Neural cell (in vitro differentiated cells): ENCODE measurements at regions not wholly inside any gene's neighbourhood (a gene's known extent, or its start where the extent isn't known, plus 50 kb on each side); places are given as distances from the start of the nearest gene placed in this dataset.

Experiments used
- EP300 ChIP-seq: fragments of 450-650 bp; conservative IDR thresholded peaks from 2 replicates; pipeline ENCODE4 v1.6.1; 2014; ENCODE audit warnings: antibody characterized with exemption, mild to moderate bottlenecking, moderate library complexity; ENCODE audit not compliant: poor library complexity, severe bottlenecking
- EZH2 ChIP-seq: fragments of 200-600, 300-800 bp; shearing (Covaris generic), sonication (generic); IDR thresholded peaks from 2 replicates; pipeline ENCODE4 v1.6.1; 2014; ENCODE audit warnings: antibody characterized with exemption, low read length, borderline replicate concordance, mild to moderate bottlenecking; ENCODE audit not compliant: insufficient read depth, poor library complexity, severe bottlenecking
- MXI1 ChIP-seq: fragments of 450-650 bp; conservative IDR thresholded peaks from 2 replicates; pipeline ENCODE4 v1.6.1; 2014; ENCODE audit warnings: antibody characterized with exemption, mild to moderate bottlenecking; ENCODE audit not compliant: poor library complexity, severe bottlenecking
- POLR2AphosphoS5 ChIP-seq: IDR thresholded peaks from 2 replicates; pipeline ENCODE4 v1.6.1; 2012
- RAD21 ChIP-seq: fragments of 450-650 bp; conservative IDR thresholded peaks from 2 replicates; pipeline ENCODE4 v1.6.1; 2014; ENCODE audit warnings: antibody characterized with exemption, mild to moderate bottlenecking, moderate library complexity
- SMC3 ChIP-seq: fragments of 450-650 bp; conservative IDR thresholded peaks from 2 replicates; pipeline ENCODE4 v1.6.1; 2014; ENCODE audit warnings: antibody characterized with exemption, mild to moderate bottlenecking, moderate library complexity; ENCODE audit not compliant: poor library complexity
- TF ChIP-seq, protein P1 (sequence below): fragments of 450-650 bp; IDR thresholded peaks from 2 replicates; pipeline ENCODE4 v1.5.1; 2014; ENCODE audit warnings: antibody characterized with exemption, mild to moderate bottlenecking, moderate library complexity; ENCODE audit not compliant: poor library complexity, severe bottlenecking
- TF ChIP-seq, protein P2 (sequence below): IDR thresholded peaks from 2 replicates; pipeline ENCODE4 v1.6.1; 2012; ENCODE audit warnings: borderline replicate concordance

DNA sequence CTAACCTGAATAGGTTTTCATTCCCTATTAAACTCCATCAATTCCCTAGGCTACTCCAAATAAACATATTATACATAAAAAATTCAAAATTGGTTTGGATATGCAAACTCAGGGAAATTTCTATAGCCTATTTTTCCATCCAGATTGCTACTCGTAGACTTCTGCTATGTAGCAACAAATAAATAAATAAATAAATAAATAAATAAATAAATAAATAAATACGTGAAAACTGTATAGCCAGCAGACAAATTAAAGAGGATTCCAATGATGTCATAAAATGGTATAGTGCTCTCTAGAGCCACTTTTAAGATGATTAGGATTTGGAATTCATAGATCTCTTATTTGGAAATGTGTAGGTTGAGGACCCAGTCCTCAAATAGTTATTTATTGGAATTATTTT, 1193.2 kb upstream of the NUDT12 start:
- TF ChIP-seq EP300 (no peak), MXI1 (no peak), EZH2 (no peak), POLR2AphosphoS5 (no peak), RAD21 (no peak), SMC3 (no peak)
- TF ChIP-seq, protein P1, sequence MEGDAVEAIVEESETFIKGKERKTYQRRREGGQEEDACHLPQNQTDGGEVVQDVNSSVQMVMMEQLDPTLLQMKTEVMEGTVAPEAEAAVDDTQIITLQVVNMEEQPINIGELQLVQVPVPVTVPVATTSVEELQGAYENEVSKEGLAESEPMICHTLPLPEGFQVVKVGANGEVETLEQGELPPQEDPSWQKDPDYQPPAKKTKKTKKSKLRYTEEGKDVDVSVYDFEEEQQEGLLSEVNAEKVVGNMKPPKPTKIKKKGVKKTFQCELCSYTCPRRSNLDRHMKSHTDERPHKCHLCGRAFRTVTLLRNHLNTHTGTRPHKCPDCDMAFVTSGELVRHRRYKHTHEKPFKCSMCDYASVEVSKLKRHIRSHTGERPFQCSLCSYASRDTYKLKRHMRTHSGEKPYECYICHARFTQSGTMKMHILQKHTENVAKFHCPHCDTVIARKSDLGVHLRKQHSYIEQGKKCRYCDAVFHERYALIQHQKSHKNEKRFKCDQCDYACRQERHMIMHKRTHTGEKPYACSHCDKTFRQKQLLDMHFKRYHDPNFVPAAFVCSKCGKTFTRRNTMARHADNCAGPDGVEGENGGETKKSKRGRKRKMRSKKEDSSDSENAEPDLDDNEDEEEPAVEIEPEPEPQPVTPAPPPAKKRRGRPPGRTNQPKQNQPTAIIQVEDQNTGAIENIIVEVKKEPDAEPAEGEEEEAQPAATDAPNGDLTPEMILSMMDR, result no peak
- TF ChIP-seq, protein P2, sequence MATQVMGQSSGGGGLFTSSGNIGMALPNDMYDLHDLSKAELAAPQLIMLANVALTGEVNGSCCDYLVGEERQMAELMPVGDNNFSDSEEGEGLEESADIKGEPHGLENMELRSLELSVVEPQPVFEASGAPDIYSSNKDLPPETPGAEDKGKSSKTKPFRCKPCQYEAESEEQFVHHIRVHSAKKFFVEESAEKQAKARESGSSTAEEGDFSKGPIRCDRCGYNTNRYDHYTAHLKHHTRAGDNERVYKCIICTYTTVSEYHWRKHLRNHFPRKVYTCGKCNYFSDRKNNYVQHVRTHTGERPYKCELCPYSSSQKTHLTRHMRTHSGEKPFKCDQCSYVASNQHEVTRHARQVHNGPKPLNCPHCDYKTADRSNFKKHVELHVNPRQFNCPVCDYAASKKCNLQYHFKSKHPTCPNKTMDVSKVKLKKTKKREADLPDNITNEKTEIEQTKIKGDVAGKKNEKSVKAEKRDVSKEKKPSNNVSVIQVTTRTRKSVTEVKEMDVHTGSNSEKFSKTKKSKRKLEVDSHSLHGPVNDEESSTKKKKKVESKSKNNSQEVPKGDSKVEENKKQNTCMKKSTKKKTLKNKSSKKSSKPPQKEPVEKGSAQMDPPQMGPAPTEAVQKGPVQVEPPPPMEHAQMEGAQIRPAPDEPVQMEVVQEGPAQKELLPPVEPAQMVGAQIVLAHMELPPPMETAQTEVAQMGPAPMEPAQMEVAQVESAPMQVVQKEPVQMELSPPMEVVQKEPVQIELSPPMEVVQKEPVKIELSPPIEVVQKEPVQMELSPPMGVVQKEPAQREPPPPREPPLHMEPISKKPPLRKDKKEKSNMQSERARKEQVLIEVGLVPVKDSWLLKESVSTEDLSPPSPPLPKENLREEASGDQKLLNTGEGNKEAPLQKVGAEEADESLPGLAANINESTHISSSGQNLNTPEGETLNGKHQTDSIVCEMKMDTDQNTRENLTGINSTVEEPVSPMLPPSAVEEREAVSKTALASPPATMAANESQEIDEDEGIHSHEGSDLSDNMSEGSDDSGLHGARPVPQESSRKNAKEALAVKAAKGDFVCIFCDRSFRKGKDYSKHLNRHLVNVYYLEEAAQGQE, result no peak
